Glomerular visceral epithelial cell (primary cell): ENCODE measurements at regions not wholly inside any gene's neighbourhood (a gene's known extent, or its start where the extent isn't known, plus 50 kb on each side); places are given as distances from the start of the nearest gene placed in this dataset.
"Not testable (repeated sequence)": the region's sequence is repeated elsewhere in the genome, so short reads cannot be mapped to it uniquely, and the experiment has no call there.

Source experiments
- DNase-seq: peaks from one replicate; pipeline ENCODE4 v3.0.0-alpha.2; 2016; ENCODE audit errors: extremely low spot score

DNA sequence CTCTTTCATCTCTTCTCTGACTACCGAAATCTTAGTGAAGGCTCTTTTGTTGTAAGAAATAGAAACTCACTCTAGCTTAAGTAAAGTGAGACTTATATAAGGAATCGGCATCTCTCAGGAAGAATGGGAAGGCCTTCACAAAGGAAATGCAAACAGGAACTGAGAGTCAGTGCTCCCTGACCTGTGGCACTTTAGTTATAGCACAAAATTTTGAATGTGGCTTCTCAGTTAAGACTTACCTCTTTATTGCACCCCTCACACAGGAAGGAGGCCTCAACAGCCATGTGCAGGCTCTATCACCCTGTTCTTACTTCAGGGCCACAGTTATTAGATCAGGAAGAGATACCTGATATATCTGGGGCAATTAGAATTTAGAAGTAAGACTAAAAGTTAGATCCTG is 224.7 kb upstream of the EGLN3 start:
- DNase-seq = no peak

DNA sequence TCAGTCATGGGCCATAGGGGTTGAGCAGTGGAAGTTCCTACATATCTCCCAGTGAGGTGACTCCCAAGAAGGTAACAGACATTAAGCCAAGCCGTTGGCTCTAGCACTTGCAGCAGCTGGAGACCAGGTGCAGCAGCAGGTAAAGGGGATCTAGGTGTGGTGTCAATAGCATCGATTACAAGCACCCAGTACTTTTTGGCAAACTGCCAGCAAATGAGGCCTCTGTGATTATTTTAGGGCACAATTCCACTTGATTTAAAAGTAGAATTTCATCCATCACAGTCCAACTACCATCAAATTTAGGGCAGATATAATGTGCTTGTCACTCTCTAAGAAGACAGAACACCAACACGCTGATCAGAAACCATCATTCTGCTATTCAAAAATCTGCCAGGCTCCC is 224.1 kb upstream of the EGLN3 start:
- DNase-seq = no peak

DNA sequence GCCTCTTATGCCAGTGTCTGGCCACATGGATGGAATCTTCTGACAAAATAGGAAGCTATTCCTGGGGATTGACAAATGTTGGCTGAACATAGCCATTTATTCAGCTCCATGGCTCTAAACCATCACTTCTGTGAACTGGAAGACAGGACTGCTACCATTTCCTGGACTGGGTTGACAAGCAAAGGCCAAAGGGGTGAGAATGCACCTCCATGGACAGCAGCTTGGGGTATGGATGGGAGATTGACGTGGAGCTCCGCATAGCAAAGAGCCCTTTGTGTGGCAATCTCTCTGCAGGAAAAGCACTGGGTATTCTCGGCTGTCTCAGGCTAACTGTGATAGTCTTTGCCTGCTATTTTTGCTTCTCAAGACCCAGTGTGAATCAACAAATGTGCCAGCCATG is 223.0 kb upstream of the EGLN3 start:
- no peak for DNase-seq

DNA sequence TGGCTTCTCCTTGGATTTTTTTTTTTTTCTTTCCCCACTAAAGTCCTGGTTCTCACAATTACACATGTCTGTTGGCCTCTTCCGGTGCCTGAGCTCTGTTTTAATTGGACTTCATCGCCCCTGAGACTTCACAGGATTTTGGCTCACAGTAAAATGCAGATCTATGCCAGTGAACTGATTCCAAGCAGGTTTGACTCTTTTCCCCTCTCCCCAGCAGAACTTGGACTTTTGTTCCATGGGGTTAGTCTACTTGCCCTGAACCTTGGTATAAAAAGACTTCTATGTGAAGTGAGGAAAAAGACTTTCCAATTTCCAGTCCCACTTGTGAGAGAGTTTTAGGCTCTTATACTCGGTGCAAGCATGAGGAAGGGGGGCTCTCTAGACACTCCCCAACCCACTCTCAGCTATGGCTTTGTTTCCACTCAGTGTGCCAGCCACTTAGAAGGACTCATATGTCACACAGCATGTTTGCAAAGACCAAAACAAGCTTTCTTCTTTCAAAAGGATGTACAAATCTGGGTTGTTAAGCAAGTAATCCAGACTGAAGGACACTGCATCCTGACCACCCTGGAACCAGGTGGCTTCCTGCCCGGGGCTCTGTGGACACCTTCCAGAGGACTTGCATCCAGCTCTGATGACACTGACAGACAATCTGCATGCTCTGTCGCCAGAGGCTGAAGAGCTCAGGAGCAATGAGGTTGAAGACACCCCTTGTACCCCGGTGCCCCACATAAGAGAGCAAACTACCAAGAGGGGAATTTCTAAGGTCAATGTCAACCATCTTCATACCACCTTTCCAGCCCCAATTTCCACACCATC is 221.9 kb upstream of the EGLN3 start:
- DNase-seq = no peak

DNA sequence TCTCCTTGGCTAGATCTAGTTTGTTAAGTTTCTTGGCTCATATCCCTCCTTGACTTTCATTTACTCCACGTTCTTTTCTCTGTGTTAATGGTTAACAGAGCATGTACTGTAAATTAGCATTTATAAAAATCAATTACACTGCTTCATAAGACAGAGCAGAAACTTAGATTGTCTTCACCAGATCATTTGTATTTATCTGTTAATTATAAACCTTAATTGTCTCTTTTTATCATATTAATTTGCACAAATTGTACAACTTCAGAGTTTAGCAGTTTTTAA is 221.2 kb upstream of the EGLN3 start:
- DNase-seq = no peak

DNA sequence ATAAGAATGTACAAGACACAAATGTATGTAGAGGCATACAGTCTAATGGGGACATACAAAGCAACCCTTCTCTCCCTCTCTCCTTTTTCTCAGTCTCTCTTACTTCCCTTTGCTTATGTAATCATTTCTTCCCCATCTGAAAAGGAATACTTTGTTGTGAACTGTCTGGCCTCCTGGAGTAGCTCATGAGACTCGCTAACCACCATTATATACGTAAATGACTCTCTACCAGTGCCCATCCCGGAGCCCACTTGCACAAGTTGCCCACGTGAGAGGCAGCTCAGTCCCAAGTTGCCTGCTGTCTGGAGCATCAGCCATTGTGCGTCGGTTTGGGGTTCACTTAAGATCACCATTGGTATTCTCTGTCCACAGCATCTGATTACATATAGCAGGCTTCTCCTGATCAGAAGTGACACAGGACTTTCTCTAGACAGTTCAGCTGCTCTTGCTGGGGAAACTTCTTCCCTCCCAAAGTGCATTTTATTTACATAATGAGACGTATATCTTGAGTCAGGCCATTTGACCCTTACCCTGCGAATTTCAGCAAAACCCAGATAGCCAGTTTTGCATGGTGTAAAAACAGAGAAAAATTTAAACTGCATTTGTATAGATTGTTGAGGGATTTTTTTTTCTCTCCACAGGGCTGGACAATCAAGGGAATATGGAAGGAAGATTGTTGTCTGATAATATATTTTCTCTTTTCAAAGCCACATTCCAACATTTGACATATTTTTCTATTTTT is 220.7 kb upstream of the EGLN3 start:
- DNase-seq = no peak

DNA sequence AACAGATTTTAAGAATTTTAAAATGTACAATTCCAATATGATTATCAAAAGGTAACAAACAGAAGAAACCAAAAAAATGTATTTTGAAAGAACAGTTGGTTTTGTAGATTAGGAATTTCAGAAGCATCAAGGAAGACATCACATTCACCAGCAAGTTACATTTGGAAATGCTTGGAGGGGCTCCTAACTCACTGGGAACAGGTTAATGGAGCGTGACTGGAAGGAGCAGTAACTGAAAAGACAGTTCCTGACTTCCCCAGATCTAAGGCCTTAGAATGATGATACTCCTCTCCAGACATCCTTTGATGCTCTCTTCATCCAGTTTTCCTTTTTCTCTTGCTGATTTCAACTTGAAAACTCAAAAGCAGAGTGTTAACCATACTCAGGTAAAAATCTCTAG is 220.0 kb upstream of the EGLN3 start:
- no peak for DNase-seq

DNA sequence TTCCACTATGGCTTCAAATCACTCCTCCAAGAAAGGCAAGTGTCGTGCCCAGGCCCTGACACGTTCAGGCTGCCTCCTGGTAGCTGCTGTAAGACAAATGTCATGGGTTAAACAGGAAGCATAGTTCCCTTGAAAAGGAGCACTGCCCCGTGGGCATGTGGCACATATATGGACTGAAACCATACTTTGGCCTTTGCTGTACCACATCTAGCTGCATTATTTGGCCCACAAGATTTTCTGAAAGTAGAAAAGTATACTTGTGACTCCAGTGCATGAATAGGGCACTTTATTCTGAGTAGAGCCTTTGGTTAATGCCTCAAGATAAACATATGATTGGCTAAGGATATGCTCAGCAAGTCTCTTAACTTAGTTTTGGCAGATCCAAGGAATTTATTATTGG is 218.7 kb upstream of the EGLN3 start:
- DNase-seq = no peak

DNA sequence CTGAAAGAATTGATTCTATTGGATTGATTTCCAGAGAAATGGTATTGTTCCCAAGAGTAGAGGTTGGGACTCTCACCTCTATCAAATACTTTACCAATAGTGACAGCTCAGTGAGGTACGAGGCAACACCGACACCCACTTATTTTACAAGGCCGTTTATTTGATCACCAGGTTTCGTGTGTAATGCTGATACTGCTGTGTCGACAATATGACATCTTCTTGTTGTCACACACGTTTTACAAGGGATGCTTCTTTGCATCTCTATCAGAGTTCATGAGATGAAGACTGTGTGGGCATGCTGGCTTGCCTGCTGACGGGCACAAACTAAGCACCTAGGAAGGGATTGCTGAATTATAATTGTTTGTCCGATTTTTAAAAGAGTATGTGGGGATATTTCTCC is 217.8 kb upstream of the EGLN3 start:
- DNase-seq = no peak

DNA sequence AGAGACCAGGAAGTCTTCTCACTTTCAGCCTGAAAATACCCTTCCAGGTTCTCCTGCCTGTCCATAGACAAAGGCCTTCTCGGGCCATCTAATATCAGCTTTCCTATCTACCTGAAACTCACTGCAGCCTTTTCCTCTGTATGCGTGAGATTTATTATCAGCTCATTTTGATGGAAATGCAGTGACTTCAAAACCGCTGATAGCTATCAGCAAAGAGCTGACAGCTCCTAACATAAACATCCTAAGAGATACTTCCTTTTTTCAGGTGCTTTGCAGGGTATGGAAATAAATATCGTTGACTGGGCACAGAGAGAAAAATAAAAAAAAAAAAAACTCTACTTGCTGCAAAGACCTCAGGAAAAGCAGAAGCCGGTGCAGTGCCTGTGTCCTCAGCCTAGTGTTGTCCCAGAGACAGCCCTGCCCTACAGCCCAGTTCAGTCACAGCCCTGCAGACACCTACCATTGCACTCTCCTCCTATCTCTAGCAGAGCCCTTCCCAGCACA is 215.0 kb upstream of the EGLN3 start:
- no peak for DNase-seq

DNA sequence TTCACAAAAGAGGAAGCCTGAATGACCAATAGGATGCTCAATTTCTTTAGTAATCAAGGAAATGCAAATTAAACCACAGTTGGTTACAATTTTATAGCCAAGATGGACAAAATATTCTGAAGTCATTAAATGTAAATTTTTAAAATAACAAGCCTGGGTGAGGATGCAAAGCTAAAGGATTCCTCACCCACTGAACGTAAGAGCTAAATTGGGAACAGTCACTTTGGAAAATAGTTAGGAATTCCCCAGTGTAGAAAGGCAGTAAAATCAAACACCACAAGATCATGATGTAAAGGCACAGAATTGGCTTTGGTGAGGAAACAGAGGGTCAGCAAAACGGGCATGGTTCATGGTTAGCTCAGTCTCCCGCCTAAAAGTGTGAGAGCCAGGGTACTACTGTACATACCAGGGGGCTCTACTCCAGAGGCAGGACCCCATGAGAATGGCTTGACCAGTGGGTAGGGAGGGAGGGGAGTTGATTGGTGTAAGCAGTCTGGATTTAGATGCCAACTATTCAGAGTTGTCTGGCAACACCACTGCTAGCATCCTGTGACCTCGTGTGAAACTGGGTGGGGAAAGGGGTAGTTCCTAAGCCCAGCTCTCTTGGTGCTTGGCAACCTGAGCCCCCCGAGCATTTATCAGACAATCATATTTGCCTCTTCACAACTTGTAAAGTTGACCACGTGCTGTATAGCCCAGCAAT is 213.4 kb upstream of the EGLN3 start:
- DNase-seq = no peak

DNA sequence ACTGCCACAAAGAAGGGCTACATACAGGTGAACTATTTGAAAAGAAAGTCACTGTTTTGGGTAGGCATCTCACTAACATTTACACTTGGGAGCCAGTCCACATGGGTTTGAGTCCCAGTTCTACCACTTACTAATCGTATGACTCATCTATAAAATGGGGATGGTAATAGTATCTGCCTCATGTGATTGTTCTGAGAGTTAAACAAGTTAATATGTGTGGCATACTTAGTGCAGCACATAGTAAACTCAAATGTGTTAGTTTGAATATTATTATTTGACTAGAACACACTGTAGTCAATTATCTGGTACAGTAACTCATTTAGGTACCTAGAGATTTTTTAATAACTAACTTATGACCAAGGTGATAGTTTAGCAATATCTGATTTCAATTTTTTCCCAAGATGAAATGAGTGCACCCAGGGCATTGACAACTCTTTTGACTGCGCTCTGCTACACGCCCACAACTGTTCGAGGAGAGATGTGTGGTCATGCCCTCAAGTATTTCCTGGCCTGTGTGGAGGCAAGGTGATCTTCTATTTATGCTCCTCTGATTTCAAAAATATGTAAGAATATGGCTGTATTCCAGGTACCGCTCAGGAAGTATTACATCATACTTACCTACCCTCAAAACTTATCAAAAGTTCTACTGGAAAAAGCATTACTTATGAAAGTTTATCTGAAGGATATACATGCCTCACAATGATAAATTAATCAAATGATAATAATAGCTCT is 210.6 kb upstream of the EGLN3 start:
- DNase-seq = no peak

DNA sequence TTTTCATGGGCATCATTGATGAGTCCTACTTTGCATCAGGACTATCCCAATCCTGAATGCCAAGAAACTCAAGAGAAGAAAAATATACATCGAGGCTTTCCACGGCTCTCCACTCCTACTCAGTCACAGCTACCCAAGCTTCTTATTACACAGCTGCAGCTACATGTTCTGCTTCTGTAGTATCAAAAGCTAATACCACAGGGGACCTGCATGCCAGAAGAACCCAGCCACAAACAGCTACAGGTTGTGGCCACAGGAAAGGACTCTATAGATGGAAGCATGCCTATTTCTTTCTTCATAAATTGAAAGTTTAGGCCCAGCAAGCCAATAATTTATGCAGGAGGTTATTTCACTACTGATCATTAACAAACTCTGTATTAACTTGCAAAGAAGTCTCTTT is 209.7 kb upstream of the EGLN3 start:
- DNase-seq = no peak

DNA sequence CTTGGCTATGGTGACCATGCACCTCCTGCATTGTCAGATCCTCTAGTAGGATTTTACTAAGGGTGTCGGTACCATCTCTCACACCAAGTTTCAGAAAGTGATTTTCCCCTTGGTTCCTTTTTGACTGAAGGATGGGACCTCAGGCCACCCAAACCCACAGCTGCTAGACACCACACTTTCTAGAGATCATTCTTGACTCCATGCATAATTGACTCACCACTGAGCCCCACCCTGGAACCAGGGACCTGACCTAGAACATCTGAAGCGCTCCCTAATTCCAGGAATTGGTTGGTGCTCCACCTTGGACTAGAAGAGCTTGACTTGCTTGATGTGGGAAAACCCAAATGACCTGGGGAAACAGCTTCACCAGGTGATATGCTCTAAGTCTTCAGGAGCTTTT is 206.8 kb upstream of the EGLN3 start:
- no peak for DNase-seq

DNA sequence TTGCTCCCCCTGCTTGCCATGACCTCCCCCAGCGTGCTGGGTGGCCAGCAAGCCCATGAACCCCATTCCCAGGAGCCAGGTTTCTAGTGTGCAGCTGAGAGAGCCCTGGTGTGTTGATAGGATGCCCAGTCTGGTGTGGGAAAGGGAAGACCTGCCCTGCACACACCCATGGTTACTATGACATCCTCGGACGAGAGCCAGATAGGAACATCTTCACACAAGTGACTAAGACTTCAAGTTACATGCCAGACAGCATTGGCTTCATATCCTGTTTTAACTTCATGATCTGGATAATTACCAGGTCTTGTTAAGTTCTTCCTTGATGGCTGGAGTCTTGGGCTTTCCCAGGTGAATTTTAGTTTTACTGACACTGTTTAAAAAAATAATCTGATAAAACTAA is 196.6 kb upstream of the EGLN3 start:
- DNase-seq = no peak

DNA sequence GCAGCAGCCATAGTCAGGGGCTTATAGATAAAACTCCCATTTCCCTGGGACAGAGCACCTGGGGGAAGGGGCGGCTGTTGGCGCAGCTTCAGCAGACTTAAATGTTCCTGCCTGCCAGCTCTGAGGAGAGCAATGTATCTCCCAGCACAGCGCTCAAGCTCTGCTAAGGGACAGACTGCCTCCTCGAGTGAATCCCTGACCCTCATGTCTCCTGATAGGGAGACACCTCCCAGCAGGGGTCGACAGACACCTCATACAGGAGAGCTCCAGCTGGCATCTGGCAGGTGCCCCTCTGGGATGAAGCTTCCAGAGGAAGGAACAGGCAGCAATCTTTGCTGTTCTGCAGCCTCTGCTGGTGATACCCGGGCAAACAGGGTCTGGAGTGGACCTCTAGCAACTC is 189.3 kb upstream of the EGLN3 start:
- DNase-seq = not testable (repeated sequence)

DNA sequence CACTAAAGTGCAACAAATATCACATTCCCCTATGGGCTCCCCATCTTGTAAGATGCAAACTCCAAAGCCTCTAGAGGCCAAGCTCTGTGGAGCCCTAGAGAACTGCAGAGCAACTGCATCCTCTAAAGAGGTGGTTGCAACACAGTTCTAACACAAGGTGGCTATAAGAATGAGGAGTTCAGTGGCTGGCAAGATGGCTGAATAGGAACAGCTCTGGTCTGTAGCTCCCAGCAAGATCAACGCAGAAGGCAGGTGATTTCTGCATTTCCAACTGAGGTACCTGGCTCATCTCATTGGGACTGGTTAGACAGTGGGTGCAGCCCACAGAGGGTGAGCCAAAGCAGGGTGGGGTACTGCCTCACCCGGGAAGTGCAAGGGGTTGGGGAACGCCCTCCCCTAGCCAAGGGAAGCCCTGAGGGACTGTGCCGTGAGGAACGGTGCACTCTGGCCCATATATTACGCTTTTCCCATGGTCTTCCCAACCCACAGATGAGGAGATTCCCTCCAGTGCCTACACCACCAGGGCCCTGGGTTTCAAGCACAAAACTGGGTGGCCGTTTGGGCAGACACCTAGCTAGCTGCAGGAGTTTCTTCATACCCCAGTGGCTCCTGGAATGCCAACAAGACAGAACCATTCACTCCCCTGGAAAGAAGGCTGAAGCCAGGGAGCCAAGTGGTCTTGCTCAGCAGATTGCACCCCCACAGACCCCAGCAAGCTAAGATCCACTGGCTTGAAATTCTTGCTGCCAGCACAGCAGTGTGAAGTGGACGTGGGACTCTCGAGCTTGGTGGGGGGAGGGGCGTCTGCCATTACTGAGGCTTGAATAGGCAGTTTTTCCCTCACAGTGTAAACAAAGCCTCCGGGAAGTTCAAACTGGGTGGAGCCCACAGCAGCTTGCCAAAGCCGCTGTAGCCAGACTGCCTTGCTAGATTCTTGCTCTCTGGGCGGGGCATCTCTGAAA is 188.6 kb upstream of the EGLN3 start:
- DNase-seq = not testable (repeated sequence)

DNA sequence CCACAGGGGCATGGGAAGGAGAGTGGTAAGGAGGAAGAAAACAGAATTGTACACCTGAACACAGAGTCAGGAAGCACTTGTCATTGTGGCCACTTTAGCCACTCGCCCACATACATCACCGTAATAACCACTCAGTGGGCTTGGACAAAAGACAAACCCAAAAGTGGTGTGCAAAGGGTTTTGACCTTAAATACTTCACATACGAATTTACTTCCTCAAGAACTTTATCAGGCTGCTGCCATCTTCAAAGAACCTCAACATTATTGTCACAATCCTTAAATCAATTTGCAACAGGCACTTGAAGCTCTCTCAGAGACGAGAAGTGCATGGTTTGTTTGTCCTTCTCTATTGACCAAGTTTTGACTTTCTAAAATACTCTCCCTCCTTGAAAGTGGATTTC is 187.3 kb upstream of the EGLN3 start:
- no peak for DNase-seq

DNA sequence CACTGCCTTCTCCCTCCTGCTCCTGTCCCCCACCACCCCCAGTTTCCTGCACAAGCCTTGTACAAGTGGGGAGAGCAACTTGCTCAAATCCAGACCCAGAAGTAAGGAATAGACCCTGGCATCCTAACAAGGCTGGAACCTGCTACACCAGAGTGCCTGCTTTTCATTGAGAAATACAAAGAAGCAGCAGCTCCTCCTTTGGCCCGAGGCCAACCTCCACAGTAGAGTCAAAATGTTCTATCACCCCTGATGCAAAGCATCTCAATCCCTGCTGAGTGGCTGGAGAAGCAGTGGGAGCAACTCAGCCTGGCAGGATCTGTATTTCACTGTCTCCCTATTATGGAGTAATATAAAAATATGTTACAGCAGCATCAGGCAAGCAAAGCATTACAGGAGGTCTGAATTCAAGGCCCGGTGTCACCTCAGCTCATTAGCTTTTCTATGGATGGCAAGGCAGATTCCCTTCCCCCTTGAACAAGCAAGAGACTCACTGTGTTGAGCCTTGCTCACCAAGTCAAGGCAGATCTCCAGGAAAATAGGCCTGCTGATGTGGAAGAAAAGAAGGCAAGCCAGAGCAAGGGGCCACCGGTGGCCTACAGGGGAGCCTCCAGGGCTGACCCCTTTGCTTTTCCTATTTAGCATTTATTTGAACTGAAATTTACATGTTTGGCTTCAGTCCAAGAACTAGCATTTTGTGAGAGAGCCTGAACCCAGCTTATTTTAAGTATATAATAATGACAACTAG is 186.3 kb upstream of the EGLN3 start:
- no peak for DNase-seq

DNA sequence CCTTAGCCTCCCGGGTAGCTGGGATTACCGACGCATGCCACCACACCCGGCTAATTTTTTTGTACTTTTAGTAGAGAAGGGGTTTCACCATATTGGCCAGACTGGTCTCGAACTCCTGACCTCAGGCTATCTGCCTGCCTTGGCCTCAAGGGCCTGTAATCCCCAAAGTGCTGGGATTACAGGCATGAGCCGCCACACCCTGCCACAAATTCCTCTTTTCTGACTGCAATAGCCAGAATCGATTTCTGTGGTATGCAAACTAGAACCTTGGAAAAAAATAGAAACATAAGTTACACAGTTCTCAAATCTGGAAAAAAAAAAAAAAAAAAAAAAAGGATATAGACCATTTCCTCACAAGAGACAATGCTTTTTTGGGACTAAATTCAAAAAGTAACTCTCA is 184.6 kb upstream of the EGLN3 start:
- no peak for DNase-seq
